A549 (cell line): ENCODE measurements at regions not wholly inside any gene's neighbourhood (a gene's known extent, or its start where the extent isn't known, plus 50 kb on each side); places are given as distances from the start of the nearest gene placed in this dataset.

Source experiments
- ATAC-seq, 2 experiments: fragments of 200-7000 bp in 1 of 2; fragments of >200 bp in 1 of 2; cut with Nextera tagmentation in 1 of 2; cut with Tn5 transposase in 1 of 2; 3 replicates each; pipeline versions ENCODE4 v1.8.0 to v1.9.1; 2018 to 2020; ENCODE audit warnings: mild to moderate bottlenecking in 1 of 2, moderate library complexity in 1 of 2
- CTCF ChIA-PET: fragments of 300-600 bp; sonication (Branson Sonifier 250); formaldehyde crosslinking; extraction: SDS; loops from one replicate; lab custom pipeline; 2021; ENCODE audit warnings: antibody characterized with exemption, inconsistent platforms; lab: Yijun Ruan, JAX
- POLR2A ChIA-PET: fragments of 350-600 bp; formaldehyde crosslinking; extraction: SDS; loops from one replicate; lab custom pipeline; 2021; ENCODE audit warnings: antibody characterized with exemption, inconsistent platforms; lab: Yijun Ruan, JAX
- DNase-seq, 2 experiments: peaks; one replicate each; pipeline versions ENCODE4 v3.0.0 to v3.0.0-alpha.2; 2011 to 2016; ENCODE audit warnings: low read depth in 1 of 2, low spot score in 1 of 2
- FAIRE-seq: peaks from 2 replicates; lab custom pipeline; 2011; peaks lifted over from hg19 to GRCh38; lab: Jason Lieb, UNC
- H3K27ac ChIP-seq, 2 experiments: fragments of >200 bp; sonication (Bioruptor Twin); formaldehyde crosslinking; 3 replicates each; pipeline ENCODE4 v1.5.1; 2016 to 2017
- H3K4me1 ChIP-seq: fragments of >200 bp; sonication (Bioruptor Twin); formaldehyde crosslinking; 3 replicates; pipeline ENCODE4 v1.6.1; 2016
- H3K4me2 ChIP-seq: fragments of >200 bp; sonication (Bioruptor Twin); formaldehyde crosslinking; 3 replicates; pipeline ENCODE4 v1.6.1; 2016
- H3K4me3 ChIP-seq: fragments of >200 bp; sonication (Bioruptor Twin); formaldehyde crosslinking; 3 replicates; pipeline ENCODE4 v1.5.1; 2016
- H3K9me3 ChIP-seq: fragments of >200 bp; sonication (Bioruptor Twin); formaldehyde crosslinking; 3 replicates; pipeline ENCODE4 v1.6.1; 2016
- CEBPB ChIP-seq, 2 experiments: fragments of >200 bp in 1 of 2; sonication (Bioruptor Twin) in 1 of 2; formaldehyde crosslinking in 1 of 2; IDR thresholded peaks; 2 replicates each; pipeline ENCODE4 v1.6.1; 2012 to 2016
- EHF ChIP-seq: fragments of 250-450 bp; sonication (Bioruptor Pico); IDR thresholded peaks from 2 replicates; pipeline ENCODE4 v1.5.0; 2020; ENCODE audit warnings: mild to moderate bottlenecking
- FOSB ChIP-seq: fragments of 250-450 bp; sonication (Bioruptor Pico); IDR thresholded peaks from 2 replicates; pipeline ENCODE4 v1.5.0; 2020; ENCODE audit warnings: mild to moderate bottlenecking, moderate library complexity
- FOSL2 ChIP-seq, 2 experiments: fragments of 450-650 bp in 1 of 2; fragments of >200 bp in 1 of 2; sonication (Bioruptor Twin) in 1 of 2; formaldehyde crosslinking; IDR thresholded peaks; 2 replicates each; pipeline versions ENCODE4 v1.5.0 to v1.6.1; 2016 to 2020; ENCODE audit warnings: mild to moderate bottlenecking in 1 of 2, moderate library complexity in 1 of 2
- FOXS1 ChIP-seq: fragments of 250-450 bp; sonication (Bioruptor Pico); IDR thresholded peaks from 2 replicates; pipeline ENCODE4 v1.5.0; 2020; ENCODE audit warnings: mild to moderate bottlenecking, moderate library complexity
- HOXA7 ChIP-seq: fragments of 250-450 bp; sonication (Bioruptor Pico); IDR thresholded peaks from 2 replicates; pipeline ENCODE4 v1.5.0; 2020; ENCODE audit warnings: mild to moderate bottlenecking, moderate library complexity
- HOXB5 ChIP-seq: fragments of 250-450 bp; sonication (Bioruptor Pico); IDR thresholded peaks from 2 replicates; pipeline ENCODE4 v1.5.0; 2020; ENCODE audit warnings: mild to moderate bottlenecking, moderate library complexity
- JUNB ChIP-seq: fragments of >200 bp; sonication (Bioruptor Twin); formaldehyde crosslinking; IDR thresholded peaks from 2 replicates; pipeline ENCODE4 v1.6.1; 2016
- MAFK ChIP-seq: fragments of 450-650 bp; IDR thresholded peaks from 2 replicates; pipeline ENCODE4 v1.6.1; 2014; ENCODE audit not compliant: partially characterized antibody
- NPAS2 ChIP-seq: fragments of 250-450 bp; sonication (Bioruptor Pico); IDR thresholded peaks from 2 replicates; pipeline ENCODE4 v1.8.0; 2022; ENCODE audit warnings: mild to moderate bottlenecking, moderate library complexity, borderline replicate concordance
- POLR2A ChIP-seq: IDR thresholded peaks from 2 replicates; pipeline ENCODE4 v1.6.1; 2012; ENCODE audit warnings: mild to moderate bottlenecking, low read length
- POLR2AphosphoS2 ChIP-seq: conservative IDR thresholded peaks from 2 replicates; pipeline ENCODE4 v1.6.1; 2012; ENCODE audit warnings: low read length, improper control_type of control experiment, inconsistent platforms
- RCOR1 ChIP-seq: fragments of 150-350 bp; IDR thresholded peaks from 2 replicates; pipeline ENCODE4 v1.6.1; 2014; ENCODE audit warnings: antibody characterized with exemption, low read length, low read depth
- SMC3 ChIP-seq: fragments of >200 bp; sonication (Bioruptor Twin); formaldehyde crosslinking; IDR thresholded peaks from 3 replicates; pipeline ENCODE4 v1.6.1; 2018; ENCODE audit warnings: inconsistent platforms
- SREBF2 ChIP-seq: fragments of 450-650 bp; IDR thresholded peaks from 2 replicates; pipeline ENCODE4 v1.6.1; 2014; ENCODE audit warnings: mild to moderate bottlenecking, moderate library complexity
- ZC3H11A ChIP-seq: fragments of 450-650 bp; IDR thresholded peaks from 2 replicates; pipeline ENCODE4 v1.6.1; 2014; ENCODE audit warnings: antibody characterized with exemption, mild to moderate bottlenecking
- ZFP36 ChIP-seq: fragments of 450-650 bp; IDR thresholded peaks from 2 replicates; pipeline ENCODE4 v1.6.1; 2014; ENCODE audit warnings: borderline replicate concordance; ENCODE audit not compliant: partially characterized antibody
- ZNF302 ChIP-seq: fragments of 250-450 bp; sonication (Bioruptor Pico); IDR thresholded peaks from 2 replicates; pipeline ENCODE4 v1.9.0; 2021; ENCODE audit warnings: inconsistent platforms, mild to moderate bottlenecking, moderate library complexity
- WGBS: methylation state at CpG from one replicate; pipeline ENCODE4 v1.1.6; 2017; ENCODE audit errors: missing lambda C conversion rate; 5-methylcytosine and 5-hydroxymethylcytosine counted together
- TF ChIP-seq, protein P1 (sequence below): IDR thresholded peaks from 2 replicates; pipeline ENCODE4 v1.6.1; 2012
- TF ChIP-seq, protein P2 (sequence below): fragments of >200 bp; sonication (Bioruptor Twin); formaldehyde crosslinking; IDR thresholded peaks from 2 replicates; pipeline ENCODE4 v1.6.1; 2016
- TF ChIP-seq, protein P3 (sequence below): fragments of 250-450 bp; sonication (Bioruptor Pico); IDR thresholded peaks from 2 replicates; pipeline ENCODE4 v1.5.0; 2021; ENCODE audit warnings: mild to moderate bottlenecking, moderate library complexity, borderline replicate concordance
- TF ChIP-seq, protein P4 (sequence below): fragments of 150-350 bp; IDR thresholded peaks from 2 replicates; pipeline ENCODE4 v1.6.1; 2014; ENCODE audit warnings: low read depth, mild to moderate bottlenecking, low read length
- TF ChIP-seq, protein P5 (sequence below): fragments of 250-450 bp; sonication (Bioruptor Pico); IDR thresholded peaks from 2 replicates; pipeline ENCODE4 v1.5.0; 2020; ENCODE audit warnings: low read depth, mild to moderate bottlenecking, moderate library complexity

DNA sequence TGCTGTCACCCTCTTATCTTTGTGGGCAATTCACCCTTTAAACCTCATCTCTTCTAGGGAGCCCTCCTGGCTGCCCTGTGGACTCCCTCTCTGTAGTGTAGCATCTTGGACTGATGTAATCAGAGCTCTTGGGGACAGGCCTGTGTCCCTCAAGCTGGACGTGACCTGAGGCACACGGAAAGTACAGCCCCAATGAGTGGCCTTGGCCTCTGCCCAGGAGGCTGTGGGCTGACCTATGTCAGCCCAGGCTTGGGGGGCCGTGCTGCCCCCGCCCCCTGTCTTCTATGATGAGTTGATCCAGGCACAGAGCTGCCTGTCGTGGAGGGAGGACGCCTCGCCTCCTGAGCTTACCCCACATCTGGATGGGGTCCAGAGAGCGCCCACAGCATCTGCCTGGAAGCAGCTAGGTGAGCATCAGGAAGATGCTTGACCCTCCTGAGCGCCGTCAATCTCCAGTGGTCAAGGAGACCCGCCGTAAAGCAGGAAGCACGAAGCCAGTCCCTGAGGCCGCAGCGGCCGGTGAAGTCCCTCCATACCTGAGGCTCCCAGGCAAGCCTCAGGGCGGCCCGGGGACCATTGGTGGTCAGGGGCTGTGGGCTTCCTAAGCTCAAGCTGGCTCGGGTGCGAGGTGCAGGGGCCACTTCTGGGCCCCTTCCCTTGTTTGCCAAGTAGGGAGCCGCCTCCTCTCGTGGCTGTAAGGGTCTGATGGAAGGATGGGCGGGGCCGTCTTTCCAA is 1136.9 kb downstream of the BRD1 start:
- no peak overlapping the region for H3K27ac ChIP-seq
- DNase-seq (no peak), FAIRE-seq (no peak), ATAC-seq (no peak)
- TF ChIP-seq, protein P1, sequence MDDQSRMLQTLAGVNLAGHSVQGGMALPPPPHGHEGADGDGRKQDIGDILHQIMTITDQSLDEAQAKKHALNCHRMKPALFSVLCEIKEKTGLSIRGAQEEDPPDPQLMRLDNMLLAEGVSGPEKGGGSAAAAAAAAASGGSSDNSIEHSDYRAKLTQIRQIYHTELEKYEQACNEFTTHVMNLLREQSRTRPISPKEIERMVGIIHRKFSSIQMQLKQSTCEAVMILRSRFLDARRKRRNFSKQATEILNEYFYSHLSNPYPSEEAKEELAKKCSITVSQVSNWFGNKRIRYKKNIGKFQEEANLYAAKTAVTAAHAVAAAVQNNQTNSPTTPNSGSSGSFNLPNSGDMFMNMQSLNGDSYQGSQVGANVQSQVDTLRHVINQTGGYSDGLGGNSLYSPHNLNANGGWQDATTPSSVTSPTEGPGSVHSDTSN, result no peak
- no peak for TF ChIP-seq SREBF2
- TF ChIP-seq SMC3, result no peak
- TF ChIP-seq EHF (CRISPR knock-in tag), result no peak
- no peak overlapping the region for H3K4me2 ChIP-seq
- no peak overlapping the region for H3K4me3 ChIP-seq
- CTCF ChIA-PET, result no interaction called here
- H3K4me1 ChIP-seq, result no peaks in the 10 kb centered on the region
- H3K9me3 ChIP-seq, result no peaks in the 10 kb centered on the region
- POLR2A ChIA-PET, result no interaction called here
- WGBS, result 79% methylated on average over 4 of the region's 24 CpGs

DNA sequence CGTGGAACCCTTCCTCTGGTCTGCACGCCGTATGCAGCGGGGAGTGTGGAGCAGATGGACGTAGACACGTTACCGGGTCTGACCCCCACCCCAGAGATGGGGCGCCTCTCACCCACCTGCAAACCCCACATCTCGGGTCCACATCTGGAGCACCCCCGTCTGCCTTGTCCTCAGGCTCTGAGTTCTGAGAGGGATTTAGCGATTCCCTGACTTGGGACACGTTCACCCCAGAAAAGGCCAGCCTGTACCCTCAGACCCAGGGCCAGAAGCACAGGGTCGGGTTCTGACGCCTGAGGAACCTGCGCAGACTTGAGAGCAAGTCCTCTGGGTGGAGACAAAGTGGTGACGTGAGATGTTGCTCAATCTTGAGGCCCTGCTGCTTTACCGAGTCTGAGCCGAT is 1138.5 kb downstream of the BRD1 start:
- WGBS, result 72% methylated on average over 13 of the region's 18 CpGs
- DNase-seq (no peak), FAIRE-seq (no peak), ATAC-seq (no peak)
- ChIA-PET POLR2A (no interaction called here), CTCF (no interaction called here)
- Histone ChIP-seq H3K27ac (no peak overlapping the region), H3K4me3 (no peak overlapping the region), H3K4me2 (no peak overlapping the region), H3K4me1 (no peaks in the 10 kb centered on the region), H3K9me3 (no peaks in the 10 kb centered on the region)
- TF ChIP-seq FOSB (CRISPR knock-in tag), result no peak
- no peak for TF ChIP-seq MAFK
- no peak for TF ChIP-seq HOXA7
- no peak for TF ChIP-seq EHF (CRISPR knock-in tag)
- TF ChIP-seq RCOR1, result no peak
- TF ChIP-seq, protein P2, sequence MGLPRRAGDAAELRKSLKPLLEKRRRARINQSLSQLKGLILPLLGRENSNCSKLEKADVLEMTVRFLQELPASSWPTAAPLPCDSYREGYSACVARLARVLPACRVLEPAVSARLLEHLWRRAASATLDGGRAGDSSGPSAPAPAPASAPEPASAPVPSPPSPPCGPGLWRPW, result no peak
- no peak for TF ChIP-seq CEBPB (IDR thresholded peaks at IDR 0.05)
- TF ChIP-seq POLR2AphosphoS2, result no peak
- no peak for TF ChIP-seq JUNB
- TF ChIP-seq POLR2A, result no peak
- TF ChIP-seq, protein P3, sequence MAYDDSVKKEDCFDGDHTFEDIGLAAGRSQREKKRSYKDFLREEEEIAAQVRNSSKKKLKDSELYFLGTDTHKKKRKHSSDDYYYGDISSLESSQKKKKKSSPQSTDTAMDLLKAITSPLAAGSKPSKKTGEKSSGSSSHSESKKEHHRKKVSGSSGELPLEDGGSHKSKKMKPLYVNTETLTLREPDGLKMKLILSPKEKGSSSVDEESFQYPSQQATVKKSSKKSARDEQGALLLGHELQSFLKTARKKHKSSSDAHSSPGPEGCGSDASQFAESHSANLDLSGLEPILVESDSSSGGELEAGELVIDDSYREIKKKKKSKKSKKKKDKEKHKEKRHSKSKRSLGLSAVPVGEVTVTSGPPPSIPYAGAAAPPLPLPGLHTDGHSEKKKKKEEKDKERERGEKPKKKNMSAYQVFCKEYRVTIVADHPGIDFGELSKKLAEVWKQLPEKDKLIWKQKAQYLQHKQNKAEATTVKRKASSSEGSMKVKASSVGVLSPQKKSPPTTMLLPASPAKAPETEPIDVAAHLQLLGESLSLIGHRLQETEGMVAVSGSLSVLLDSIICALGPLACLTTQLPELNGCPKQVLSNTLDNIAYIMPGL (CRISPR knock-in tag), result no peak
- no peak for TF ChIP-seq FOXS1 (CRISPR knock-in tag)
- no peak for TF ChIP-seq NPAS2
- no peak for TF ChIP-seq ZNF302 (CRISPR knock-in tag)
- TF ChIP-seq HOXB5 (CRISPR knock-in tag), result no peak
- TF ChIP-seq, protein P4, sequence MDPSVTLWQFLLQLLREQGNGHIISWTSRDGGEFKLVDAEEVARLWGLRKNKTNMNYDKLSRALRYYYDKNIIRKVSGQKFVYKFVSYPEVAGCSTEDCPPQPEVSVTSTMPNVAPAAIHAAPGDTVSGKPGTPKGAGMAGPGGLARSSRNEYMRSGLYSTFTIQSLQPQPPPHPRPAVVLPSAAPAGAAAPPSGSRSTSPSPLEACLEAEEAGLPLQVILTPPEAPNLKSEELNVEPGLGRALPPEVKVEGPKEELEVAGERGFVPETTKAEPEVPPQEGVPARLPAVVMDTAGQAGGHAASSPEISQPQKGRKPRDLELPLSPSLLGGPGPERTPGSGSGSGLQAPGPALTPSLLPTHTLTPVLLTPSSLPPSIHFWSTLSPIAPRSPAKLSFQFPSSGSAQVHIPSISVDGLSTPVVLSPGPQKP, result no peak
- no peak for TF ChIP-seq ZC3H11A
- TF ChIP-seq ZFP36, result no peak
- TF ChIP-seq, protein P5, sequence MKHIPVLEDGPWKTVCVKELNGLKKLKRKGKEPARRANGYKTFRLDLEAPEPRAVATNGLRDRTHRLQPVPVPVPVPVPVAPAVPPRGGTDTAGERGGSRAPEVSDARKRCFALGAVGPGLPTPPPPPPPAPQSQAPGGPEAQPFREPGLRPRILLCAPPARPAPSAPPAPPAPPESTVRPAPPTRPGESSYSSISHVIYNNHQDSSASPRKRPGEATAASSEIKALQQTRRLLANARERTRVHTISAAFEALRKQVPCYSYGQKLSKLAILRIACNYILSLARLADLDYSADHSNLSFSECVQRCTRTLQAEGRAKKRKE (CRISPR knock-in tag), result no peak
- no peak for TF ChIP-seq FOSL2 (IDR thresholded peaks at IDR 0.05)
- no peak for TF ChIP-seq FOSL2 (CRISPR knock-in tag; IDR thresholded peaks at IDR 0.05)
